ENCODE measurements at regions not wholly inside any gene's neighbourhood (a gene's known extent, or its start where the extent isn't known, plus 50 kb on each side); places are given as distances from the start of the nearest gene placed in this dataset.

GRCh38 chr13:74077375-74077774, 56.8 kb downstream of the KLF12 start:
- no peak overlapping the region for H3K4me3 ChIP-seq
- H3K27me3 ChIP-seq, result no peaks in the 10 kb centered on the region
- TF ChIP-seq EP300 (IDR thresholded peaks at IDR 0.05) (no peak), POLR2A (IDR thresholded peaks at IDR 0.05) (no peak)
- TF ChIP-seq, protein P1, sequence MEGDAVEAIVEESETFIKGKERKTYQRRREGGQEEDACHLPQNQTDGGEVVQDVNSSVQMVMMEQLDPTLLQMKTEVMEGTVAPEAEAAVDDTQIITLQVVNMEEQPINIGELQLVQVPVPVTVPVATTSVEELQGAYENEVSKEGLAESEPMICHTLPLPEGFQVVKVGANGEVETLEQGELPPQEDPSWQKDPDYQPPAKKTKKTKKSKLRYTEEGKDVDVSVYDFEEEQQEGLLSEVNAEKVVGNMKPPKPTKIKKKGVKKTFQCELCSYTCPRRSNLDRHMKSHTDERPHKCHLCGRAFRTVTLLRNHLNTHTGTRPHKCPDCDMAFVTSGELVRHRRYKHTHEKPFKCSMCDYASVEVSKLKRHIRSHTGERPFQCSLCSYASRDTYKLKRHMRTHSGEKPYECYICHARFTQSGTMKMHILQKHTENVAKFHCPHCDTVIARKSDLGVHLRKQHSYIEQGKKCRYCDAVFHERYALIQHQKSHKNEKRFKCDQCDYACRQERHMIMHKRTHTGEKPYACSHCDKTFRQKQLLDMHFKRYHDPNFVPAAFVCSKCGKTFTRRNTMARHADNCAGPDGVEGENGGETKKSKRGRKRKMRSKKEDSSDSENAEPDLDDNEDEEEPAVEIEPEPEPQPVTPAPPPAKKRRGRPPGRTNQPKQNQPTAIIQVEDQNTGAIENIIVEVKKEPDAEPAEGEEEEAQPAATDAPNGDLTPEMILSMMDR (IDR thresholded peaks at IDR 0.05), result no peak
- WGBS, 3 donors, result 43 to 54% (median 51%) methylated on average over 2 of the region's 2 CpGs
- no peak for DNase-seq
- H3K4me1 ChIP-seq (ENCODE audit: insufficient read depth), result peaks cover 2% of the 10 kb centered on the region
- H3K9me3 ChIP-seq, result no peaks in the 10 kb centered on the region
- no peak overlapping the region for H3K27ac ChIP-seq
- no peaks in the 10 kb centered on the region for H3K36me3 ChIP-seq
- intact Hi-C loops (cut with DNase I), result no loop called here

GRCh38 chr13:74074723-74075122, 59.5 kb downstream of the KLF12 start:
- TF ChIP-seq EP300 (IDR thresholded peaks at IDR 0.05), result no peak
- TF ChIP-seq, protein P1 (IDR thresholded peaks at IDR 0.05), result no peak
- no peak for TF ChIP-seq POLR2A (IDR thresholded peaks at IDR 0.05)
- Histone ChIP-seq H3K27ac (no peak overlapping the region), H3K4me3 (no peak overlapping the region), H3K4me1 (ENCODE audit: insufficient read depth) (peaks cover 6% of the 10 kb centered on the region), H3K27me3 (no peaks in the 10 kb centered on the region), H3K36me3 (no peaks in the 10 kb centered on the region), H3K9me3 (no peaks in the 10 kb centered on the region)
- intact Hi-C loops (cut with DNase I), result no loop called here
- DNase-seq, result no peak

GRCh38 chr13:74073274-74073673, 60.9 kb downstream of the KLF12 start:
- WGBS, 3 donors, result 89 to 91% (median 90%) methylated on average over 1 of the region's 1 CpG
- Histone ChIP-seq H3K27me3 (no peaks in the 10 kb centered on the region), H3K4me1 (ENCODE audit: insufficient read depth) (peaks cover 6% of the 10 kb centered on the region), H3K4me3 (no peak overlapping the region), H3K9me3 (no peaks in the 10 kb centered on the region), H3K36me3 (no peaks in the 10 kb centered on the region), H3K27ac (no peak overlapping the region)
- intact Hi-C loops (cut with DNase I), result no loop called here
- no peak for DNase-seq
- TF ChIP-seq POLR2A (IDR thresholded peaks at IDR 0.05) (no peak), EP300 (IDR thresholded peaks at IDR 0.05) (no peak)
- TF ChIP-seq, protein P1 (IDR thresholded peaks at IDR 0.05), result no peak

GRCh38 chr13:74070513-74070912, 63.7 kb downstream of the KLF12 start:
- WGBS, 3 donors, result 100% methylated on average over 1 of the region's 1 CpG
- no peaks in the 10 kb centered on the region for H3K27me3 ChIP-seq
- DNase-seq, result no peak
- TF ChIP-seq EP300 (IDR thresholded peaks at IDR 0.05), result no peak
- TF ChIP-seq POLR2A (IDR thresholded peaks at IDR 0.05), result no peak
- TF ChIP-seq, protein P1 (IDR thresholded peaks at IDR 0.05), result no peak
- intact Hi-C loops (cut with DNase I), result no loop called here
- no peaks in the 10 kb centered on the region for H3K36me3 ChIP-seq
- no peaks in the 10 kb centered on the region for H3K9me3 ChIP-seq
- H3K27ac ChIP-seq, result no peak overlapping the region
- H3K4me3 ChIP-seq, result no peak overlapping the region
- peaks cover 4% of the 10 kb centered on the region for H3K4me1 ChIP-seq (ENCODE audit: insufficient read depth)

- H3K27ac ChIP-seq, result no peak overlapping the region
- no peak for DNase-seq
- H3K4me1 ChIP-seq (ENCODE audit: insufficient read depth), result peaks cover 4% of the 10 kb centered on the region
- H3K4me3 ChIP-seq, result no peak overlapping the region
- no peaks in the 10 kb centered on the region for H3K36me3 ChIP-seq
- no peaks in the 10 kb centered on the region for H3K27me3 ChIP-seq
- 81 to 85% (median 84%) methylated on average over 4 of the region's 4 CpGs for WGBS, 3 donors
- H3K9me3 ChIP-seq, result no peaks in the 10 kb centered on the region
- TF ChIP-seq EP300 (IDR thresholded peaks at IDR 0.05), result no peak
- TF ChIP-seq, protein P1 (IDR thresholded peaks at IDR 0.05), result no peak
- intact Hi-C loops (cut with DNase I), result no loop called here
Observed at GRCh38 chr13:74070065-74070464, 64.1 kb downstream of the KLF12 start.

All from ovary (tissue), 7 donors.